HG03575 (cell line): ENCODE measurements at regions not wholly inside any gene's neighbourhood (a gene's known extent, or its start where the extent isn't known, plus 50 kb on each side); places are given as distances from the start of the nearest gene placed in this dataset.

Source experiments
- ATAC-seq: cut with Tn5 transposase; IDR thresholded peaks from one replicate; pipeline ENCODE4 v1.9.1; 2021; ENCODE audit not compliant: unreplicated experiment, insufficient number of reproducible peaks, low FRiP score; ENCODE audit errors: extremely low read depth

- ATAC-seq = no peak
Observed at GRCh38 chr5:86926033-86926432, 308.3 kb downstream of the COX7C start.

- no peak for ATAC-seq
Observed at GRCh38 chr5:86929123-86929766, 311.5 kb downstream of the COX7C start.

GRCh38 chr5:86951761-86952160 is 315.9 kb upstream of the RASA1 start:
- no peak for ATAC-seq

- no peak for ATAC-seq
Observed at GRCh38 chr5:86964889-86965288, 302.8 kb upstream of the RASA1 start.

GRCh38 chr5:86968301-86968753 is 299.4 kb upstream of the RASA1 start:
- no peak for ATAC-seq

GRCh38 chr5:86970361-86970760 is 297.3 kb upstream of the RASA1 start:
- no peak for ATAC-seq

- ATAC-seq = peak; percentile 47
Observed at GRCh38 chr5:86971034-86971571, 296.6 kb upstream of the RASA1 start.

- no peak for ATAC-seq
Observed at GRCh38 chr5:86974955-86975354, 292.7 kb upstream of the RASA1 start.

GRCh38 chr5:86977190-86977589 is 290.5 kb upstream of the RASA1 start:
- no peak for ATAC-seq

- ATAC-seq = no peak
Observed at GRCh38 chr5:86977808-86978207, 289.9 kb upstream of the RASA1 start.

GRCh38 chr5:86979811-86980411 is 287.8 kb upstream of the RASA1 start:
- ATAC-seq = peak; percentile 57

- no peak for ATAC-seq
Observed at GRCh38 chr5:86981898-86982297, 285.8 kb upstream of the RASA1 start.

- no peak for ATAC-seq
Observed at GRCh38 chr5:86983208-86983607, 284.5 kb upstream of the RASA1 start.

- no peak for ATAC-seq
Observed at GRCh38 chr5:86986837-86987236, 280.8 kb upstream of the RASA1 start.

GRCh38 chr5:86997516-86997915 is 270.2 kb upstream of the RASA1 start:
- no peak for ATAC-seq

GRCh38 chr5:86999951-87000350 is 267.7 kb upstream of the RASA1 start:
- ATAC-seq = no peak

- no peak for ATAC-seq
Observed at GRCh38 chr5:87002485-87002884, 265.2 kb upstream of the RASA1 start.

- ATAC-seq = no peak
Observed at GRCh38 chr5:87004101-87004500, 263.6 kb upstream of the RASA1 start.

GRCh38 chr5:87007737-87008136 is 259.9 kb upstream of the RASA1 start:
- no peak for ATAC-seq

- no peak for ATAC-seq
Observed at GRCh38 chr5:87008751-87009560, 258.7 kb upstream of the RASA1 start.
